MCF 10A (cell line): ENCODE measurements at regions not wholly inside any gene's neighbourhood (a gene's known extent, or its start where the extent isn't known, plus 50 kb on each side); places are given as distances from the start of the nearest gene placed in this dataset.

Experiments used
- BruUV-seq: library from RNA; stranded (reverse); fragments of 400-500 nt; replicated peaks from 2 replicates; lab custom pipeline; 2021; lab: Mats Ljungman, UMichigan
- CTCF ChIA-PET: fragments of 300-600 bp; sonication (Branson Sonifier 250); formaldehyde crosslinking; extraction: SDS; loops from one replicate; lab custom pipeline; 2021; ENCODE audit warnings: antibody characterized with exemption, inconsistent platforms; lab: Yijun Ruan, JAX
- POLR2A ChIA-PET: fragments of 300-600, 350-650 bp; sonication (Branson Sonifier 250); formaldehyde crosslinking; extraction: SDS; loops from one replicate; lab custom pipeline; 2020; ENCODE audit warnings: antibody characterized with exemption, inconsistent platforms; lab: Yijun Ruan, JAX
- DNase-seq: peaks from one replicate; pipeline ENCODE4 v3.0.0-alpha.2; 2018; ENCODE audit not compliant: unreplicated experiment
- H3K27ac Mint-ChIP-seq: one replicate; pipeline ENCODE4 v1.8.0; 2022; ENCODE audit warnings: mild to moderate bottlenecking, low read depth, mixed read lengths; ENCODE audit not compliant: unreplicated experiment
- H3K27me3 Mint-ChIP-seq: one replicate; pipeline ENCODE4 v1.8.0; 2022; ENCODE audit warnings: mixed read lengths; ENCODE audit not compliant: insufficient read depth, unreplicated experiment
- H3K36me3 Mint-ChIP-seq: one replicate; pipeline ENCODE4 v1.8.0; 2022; ENCODE audit warnings: mild to moderate bottlenecking, moderate library complexity, mixed read lengths; ENCODE audit not compliant: insufficient read depth, unreplicated experiment
- H3K4me1 Mint-ChIP-seq: one replicate; pipeline ENCODE4 v1.8.0; 2022; ENCODE audit warnings: mixed read lengths; ENCODE audit not compliant: insufficient read depth, unreplicated experiment
- H3K4me3 Mint-ChIP-seq: one replicate; pipeline ENCODE4 v1.8.0; 2022; ENCODE audit warnings: mild to moderate bottlenecking, moderate library complexity, mixed read lengths; ENCODE audit not compliant: unreplicated experiment
- H3K9me3 Mint-ChIP-seq: one replicate; pipeline ENCODE4 v1.8.0; 2022; ENCODE audit warnings: mixed read lengths; ENCODE audit not compliant: unreplicated experiment
- CTCF ChIP-seq: fragments of 200-600 bp; IDR thresholded peaks from one replicate; pipeline ENCODE4 v1.8.0; 2022; ENCODE audit warnings: antibody characterized with exemption, mild to moderate bottlenecking; ENCODE audit not compliant: unreplicated experiment
- intact Hi-C: fragments of 100-400 bp; cut with micrococcal nuclease; formaldehyde crosslinking; loops from 2 replicates; pipeline ENCODE4 v1.14.1; 2022

- Mint-ChIP-seq H3K4me1 (peaks cover 33% of the 10 kb centered on the region), H3K27ac (no peak overlapping the region), H3K36me3 (no peaks in the 10 kb centered on the region), H3K27me3 (no peaks in the 10 kb centered on the region), H3K4me3 (no peak overlapping the region), H3K9me3 (no peaks in the 10 kb centered on the region)
- CTCF ChIA-PET, result no interaction called here
- no TSS peak for BruUV-seq
- POLR2A ChIA-PET, result interaction anchor here (1.0 kb wide), 1 partner anchor 1085 kb away, joined by 3 read pairs; no protein-coding TSS in a partner anchor
- TF ChIP-seq CTCF, result no peak
- DNase-seq, result no peak
- intact Hi-C loops, result loop anchor here (5.0 kb wide), 2 partner anchors 853 to 948 kb away; no protein-coding TSS in a partner anchor
Observed at GRCh38 chr1:238964631-238965030, 421.7 kb upstream of the CHRM3 start.

DNA sequence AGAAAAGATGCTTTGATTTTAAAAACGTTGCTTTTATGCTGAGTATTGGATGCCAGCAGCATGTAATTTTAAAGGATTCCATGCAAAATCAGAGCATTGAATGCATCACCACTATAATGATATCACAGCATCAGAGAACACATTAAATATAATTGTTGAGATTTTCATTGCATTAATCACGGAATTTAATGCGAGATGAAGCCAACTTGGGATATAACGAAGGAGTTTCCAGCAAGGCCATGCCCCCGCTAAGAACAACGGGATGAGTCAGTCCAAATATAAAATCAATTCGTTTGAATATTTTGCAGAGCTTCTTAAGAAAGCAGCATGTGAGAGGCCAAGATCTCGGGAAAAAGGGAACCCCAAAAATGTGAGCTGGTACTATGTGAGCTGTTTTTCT is 423.4 kb upstream of the CHRM3 start:
- intact Hi-C loops, result loop anchor here (5.0 kb wide), 2 partner anchors 854 to 949 kb away; no protein-coding TSS in a partner anchor
- ChIA-PET POLR2A (no interaction called here), CTCF (interaction anchor here (0.6 to 3.4 kb wide), 6 partner anchors 30 to 1151 kb away, joined by 3 to 13 read pairs (median 3); no protein-coding TSS in a partner anchor)
- Mint-ChIP-seq H3K36me3 (no peaks in the 10 kb centered on the region), H3K4me1 (peaks cover 33% of the 10 kb centered on the region), H3K9me3 (no peaks in the 10 kb centered on the region), H3K27ac (no peak overlapping the region), H3K27me3 (no peaks in the 10 kb centered on the region), H3K4me3 (no peak overlapping the region)
- DNase-seq, result no peak
- no TSS peak for BruUV-seq
- TF ChIP-seq CTCF, result no peak

- intact Hi-C loops, result loop anchor here (2.0 to 5.0 kb wide), 3 partner anchors 425 to 951 kb away; partner anchors contain the start of gene CHRM3
- no peaks in the 10 kb centered on the region for H3K27me3 Mint-ChIP-seq
- POLR2A ChIA-PET, result interaction anchor here (1.7 kb wide), 1 partner anchor 909 kb away, joined by 3 read pairs; no protein-coding TSS in a partner anchor
- no peak for TF ChIP-seq CTCF
- peak overlapping the region; percentile 9 for H3K27ac Mint-ChIP-seq
- no peaks in the 10 kb centered on the region for H3K36me3 Mint-ChIP-seq
- no TSS peak for BruUV-seq
- DNase-seq, result peak; percentile 95
- peaks cover 33% of the 10 kb centered on the region for H3K4me1 Mint-ChIP-seq
- CTCF ChIA-PET, result interaction anchor here (0.6 to 3.4 kb wide), 5 partner anchors 9 to 1154 kb away, joined by 3 to 13 read pairs (median 3); no protein-coding TSS in a partner anchor
- H3K4me3 Mint-ChIP-seq, result no peak overlapping the region
- H3K9me3 Mint-ChIP-seq, result no peaks in the 10 kb centered on the region
Observed at GRCh38 chr1:238961790-238962189, 424.6 kb upstream of the CHRM3 start.

GRCh38 chr1:238960071-238960470 is 426.3 kb upstream of the CHRM3 start:
- Mint-ChIP-seq H3K4me3 (peak overlapping the region; percentile 34), H3K36me3 (no peaks in the 10 kb centered on the region), H3K27ac (peak overlapping the region; percentile 17), H3K9me3 (no peaks in the 10 kb centered on the region), H3K4me1 (peaks cover 38% of the 10 kb centered on the region), H3K27me3 (no peaks in the 10 kb centered on the region)
- DNase-seq, result peak; percentile 100
- ChIA-PET CTCF (interaction anchor here (0.5 to 3.4 kb wide), 10 partner anchors 441 to 1202 kb away, joined by 3 to 13 read pairs (median 4); no protein-coding TSS in a partner anchor), POLR2A (interaction anchor here (0.6 to 1.0 kb wide), 6 partner anchors 23 to 1982 kb away, joined by 3 to 6 read pairs (median 4); no protein-coding TSS in a partner anchor)
- TF ChIP-seq CTCF, result no peak
- no TSS peak for BruUV-seq
- intact Hi-C loops, result loop anchor here (2.0 to 5.0 kb wide), 3 partner anchors 427 to 952 kb away; partner anchors contain the start of gene CHRM3
